ENCODE measurements at regions not wholly inside any gene's neighbourhood (a gene's known extent, or its start where the extent isn't known, plus 50 kb on each side); places are given as distances from the start of the nearest gene placed in this dataset.

DNA sequence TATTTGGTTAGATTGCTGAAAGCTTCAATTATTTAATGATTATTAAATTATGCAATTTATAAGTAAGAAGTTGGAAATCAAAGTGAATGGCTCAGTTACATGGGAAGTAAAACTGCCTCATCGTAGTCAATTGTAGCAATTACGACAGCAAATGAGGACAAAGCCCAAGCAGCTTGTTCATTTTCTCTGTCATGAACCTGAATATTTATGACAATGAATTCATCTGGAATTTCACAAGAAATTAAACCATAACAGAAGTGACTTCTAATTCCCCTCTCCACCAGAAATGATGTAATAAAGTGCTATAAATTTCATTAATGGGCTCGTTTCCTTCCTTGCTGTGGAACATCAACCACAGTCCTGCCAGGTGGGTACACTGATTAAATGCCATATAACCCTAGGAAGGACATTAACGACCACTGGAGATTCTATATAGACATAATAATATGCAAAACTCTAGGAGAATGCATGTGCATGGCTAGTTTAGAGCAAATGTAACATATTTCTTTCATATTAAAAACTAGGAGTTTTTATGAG, 273.8 kb upstream of the DCBLD2 start:
- no peak for DNase-seq
- Histone ChIP-seq H3K27ac (no peak overlapping the region), H3K4me3 (ENCODE audit: low read depth, low read length) (no peak overlapping the region), H3K36me3 (replicated peaks) (no peaks in the 10 kb centered on the region), H3K27me3 (replicated peaks) (no peaks in the 10 kb centered on the region)
- in situ Hi-C loops (cut with HindIII; ENCODE audit: low pct_ligation_motif_present, low sequenced_read_pairs) = no loop called here
- no peak for TF ChIP-seq CTCF (IDR thresholded peaks at IDR 0.05; ENCODE audit: low read depth, low read length, missing control alignments)

- peak; percentile 78 for DNase-seq
- H3K27ac ChIP-seq = no peak overlapping the region
- no peaks in the 10 kb centered on the region for H3K36me3 ChIP-seq (replicated peaks)
- in situ Hi-C loops (cut with HindIII; ENCODE audit: low pct_ligation_motif_present, low sequenced_read_pairs) = no loop called here
- H3K4me3 ChIP-seq (ENCODE audit: low read depth, low read length) = no peak overlapping the region
- no peaks in the 10 kb centered on the region for H3K27me3 ChIP-seq (replicated peaks)
- peak; percentile 89 for TF ChIP-seq CTCF (IDR thresholded peaks at IDR 0.05; ENCODE audit: low read depth, low read length, missing control alignments)
These were observed 271.5 kb upstream of the DCBLD2 start for GRCh38 chr3:99172736-99173657.

DNA sequence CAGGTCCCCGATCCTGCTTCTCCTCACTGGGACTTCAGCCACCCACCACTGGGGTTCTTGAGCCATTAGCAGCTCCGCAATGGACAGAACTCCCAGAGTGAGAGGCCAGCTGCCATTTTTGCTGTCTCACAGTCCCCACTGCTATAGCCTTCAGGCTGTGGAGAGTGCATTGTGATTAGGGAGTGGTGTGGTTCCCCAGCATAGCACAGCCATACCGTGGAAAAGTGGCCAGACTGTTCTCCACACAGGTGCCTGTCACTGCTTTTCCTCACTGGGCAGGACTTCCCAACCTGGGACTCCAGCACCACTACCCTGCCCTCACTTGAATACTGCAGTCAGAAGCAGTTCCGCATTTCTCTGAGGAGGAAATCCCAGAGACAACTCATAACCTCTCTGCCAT, 270.3 kb upstream of the DCBLD2 start:
- no peak for TF ChIP-seq CTCF (IDR thresholded peaks at IDR 0.05; ENCODE audit: low read depth, low read length, missing control alignments)

DNA sequence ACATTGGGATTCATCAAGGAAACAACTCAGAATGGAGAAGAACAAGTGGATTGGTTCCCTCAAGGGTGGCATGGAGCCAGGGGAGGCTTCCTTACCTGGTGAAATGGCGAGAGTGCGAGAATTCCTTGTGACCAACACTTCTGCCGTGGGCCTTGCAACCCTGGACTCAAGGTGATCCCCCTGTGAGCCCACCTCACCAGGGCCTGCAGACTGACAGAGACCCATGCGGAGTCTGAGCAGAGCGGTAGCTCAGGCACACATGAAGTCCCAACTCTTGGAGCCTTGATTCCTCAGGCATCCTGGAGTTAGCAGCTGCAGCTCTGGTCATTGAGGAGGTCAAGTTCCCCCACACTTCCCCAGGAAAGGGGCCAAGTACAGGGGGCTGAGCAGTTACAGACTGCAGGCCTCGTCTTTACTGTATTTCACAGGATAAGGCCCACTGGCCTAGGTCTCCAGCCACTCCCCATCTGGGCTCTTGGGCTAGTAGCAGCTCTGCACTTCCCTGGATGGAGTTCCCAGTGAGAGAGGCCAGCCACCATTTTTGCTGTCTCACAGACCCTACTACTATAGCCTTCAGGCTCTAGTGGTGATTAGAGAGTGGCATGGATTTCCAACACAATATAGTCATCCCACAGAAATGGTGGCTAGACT, 269.5 kb upstream of the DCBLD2 start:
- no peak for TF ChIP-seq CTCF (IDR thresholded peaks at IDR 0.05; ENCODE audit: low read depth, low read length, missing control alignments)
- Histone ChIP-seq H3K27ac (no peak overlapping the region), H3K27me3 (replicated peaks) (no peaks in the 10 kb centered on the region), H3K36me3 (replicated peaks) (no peaks in the 10 kb centered on the region), H3K4me3 (ENCODE audit: low read depth, low read length) (no peak overlapping the region)
- DNase-seq = no peak
- in situ Hi-C loops (cut with HindIII; ENCODE audit: low pct_ligation_motif_present, low sequenced_read_pairs) = no loop called here

More for the DNA sequence above, 270.3 kb upstream of the DCBLD2 start:
- no peaks in the 10 kb centered on the region for H3K27me3 ChIP-seq (replicated peaks)
- H3K4me3 ChIP-seq (ENCODE audit: low read depth, low read length) = no peak overlapping the region
- in situ Hi-C loops (cut with HindIII; ENCODE audit: low pct_ligation_motif_present, low sequenced_read_pairs) = no loop called here
- H3K36me3 ChIP-seq (replicated peaks) = no peaks in the 10 kb centered on the region
- no peak for DNase-seq
- H3K27ac ChIP-seq = no peak overlapping the region

DNA sequence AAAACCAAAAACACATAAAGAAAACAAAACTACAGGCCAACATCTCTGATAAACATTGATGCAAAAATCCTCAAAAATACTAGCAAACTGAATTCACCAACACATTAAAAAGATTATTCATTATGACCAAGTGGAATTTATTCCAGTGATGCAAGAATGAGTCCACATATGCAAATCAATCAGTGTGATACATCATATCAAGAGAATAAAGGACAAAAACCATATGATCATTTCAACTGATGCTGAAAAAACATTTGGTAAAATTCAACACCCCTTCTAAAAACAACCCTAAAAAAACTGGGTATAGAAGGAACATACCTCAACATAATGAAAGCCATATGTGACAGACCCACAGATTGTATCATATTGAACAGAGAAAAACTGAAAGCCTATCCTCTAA, 265.6 kb upstream of the DCBLD2 start:
- in situ Hi-C loops (cut with HindIII; ENCODE audit: low pct_ligation_motif_present, low sequenced_read_pairs) = no loop called here
- no peaks in the 10 kb centered on the region for H3K27me3 ChIP-seq (replicated peaks)
- no peak overlapping the region for H3K4me3 ChIP-seq (ENCODE audit: low read depth, low read length)
- no peaks in the 10 kb centered on the region for H3K36me3 ChIP-seq (replicated peaks)
- no peak for DNase-seq
- no peak for TF ChIP-seq CTCF (IDR thresholded peaks at IDR 0.05; ENCODE audit: low read depth, low read length, missing control alignments)
- no peak overlapping the region for H3K27ac ChIP-seq
